Activated CD4-positive, alpha-beta memory T cell treated with anti-CD3 and anti-CD28 coated beads, Interleukin-2, amount 10 ng/mL, durations not matched to agents 7 days and 5 days (primary cell): ENCODE measurements at regions not wholly inside any gene's neighbourhood (a gene's known extent, or its start where the extent isn't known, plus 50 kb on each side); places are given as distances from the start of the nearest gene placed in this dataset.
"Not testable (repeated sequence)": the region's sequence is repeated elsewhere in the genome, so short reads cannot be mapped to it uniquely, and the experiment has no call there.

ENCODE experiments used
- CTCF ChIA-PET: fragments of 350-600 bp; sonication (Branson Sonifier 250); formaldehyde crosslinking; loops from one replicate; lab custom pipeline; 2021; ENCODE audit warnings: antibody characterized with exemption, inconsistent platforms; lab: Charles Lee
- POLR2A ChIA-PET: fragments of 350-600 bp; sonication (Branson Sonifier 250); formaldehyde crosslinking; loops from one replicate; lab custom pipeline; 2021; ENCODE audit warnings: antibody characterized with exemption; lab: Charles Lee
- DNase-seq: peaks from one replicate; pipeline ENCODE4 v3.0.0-alpha.2; 2020
- H3K27ac Mint-ChIP-seq: one replicate; pipeline ENCODE4 v1.8.0; 2021; ENCODE audit warnings: mild to moderate bottlenecking, mixed read lengths
- H3K27me3 Mint-ChIP-seq: one replicate; pipeline ENCODE4 v1.8.0; 2021; ENCODE audit warnings: mixed read lengths
- H3K36me3 Mint-ChIP-seq: one replicate; pipeline ENCODE4 v1.8.0; 2021; ENCODE audit warnings: low read depth, mixed read lengths
- H3K4me1 Mint-ChIP-seq: one replicate; pipeline ENCODE4 v1.8.0; 2021; ENCODE audit warnings: mixed read lengths
- H3K4me3 Mint-ChIP-seq: one replicate; pipeline ENCODE4 v1.8.0; 2021; ENCODE audit warnings: mild to moderate bottlenecking, mixed read lengths
- H3K9me3 Mint-ChIP-seq: one replicate; pipeline ENCODE4 v1.8.0; 2021; ENCODE audit warnings: mixed read lengths

GRCh38 chr21:15218476-15218875 is 153.7 kb upstream of the NRIP1 start:
- H3K9me3 Mint-ChIP-seq, H3K4me1 Mint-ChIP-seq, H3K36me3 Mint-ChIP-seq, POLR2A ChIA-PET, H3K27me3 Mint-ChIP-seq, H3K27ac Mint-ChIP-seq, DNase-seq, H3K4me3 Mint-ChIP-seq, CTCF ChIA-PET: not testable (repeated sequence)

- CTCF ChIA-PET, result no interaction called here
Observed at GRCh38 chr21:15219039-15219438, 154.2 kb upstream of the NRIP1 start.

DNA sequence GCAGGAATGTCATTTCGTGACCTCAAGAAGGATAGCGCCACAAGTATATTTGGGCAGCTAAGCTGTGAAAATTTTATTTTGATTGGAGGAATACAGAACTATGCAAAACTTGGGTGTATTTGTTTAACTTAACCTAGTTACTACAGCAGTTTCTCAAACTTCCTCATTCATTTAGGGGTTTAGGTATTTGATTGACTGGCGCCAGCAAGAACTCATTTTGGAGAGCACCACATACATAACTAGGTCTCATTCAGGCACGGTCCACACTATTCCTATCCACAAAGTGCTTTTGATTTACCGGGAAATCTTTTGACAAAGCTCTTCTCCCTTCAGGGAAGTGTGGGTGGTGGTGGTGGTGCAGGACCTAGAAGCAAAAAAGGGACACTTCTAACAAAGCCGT is 155.1 kb upstream of the NRIP1 start:
- POLR2A ChIA-PET, result no interaction called here
- Mint-ChIP-seq H3K36me3 (no peaks in the 10 kb centered on the region), H3K9me3 (no peaks in the 10 kb centered on the region), H3K4me1 (no peaks in the 10 kb centered on the region), H3K27me3 (no peaks in the 10 kb centered on the region), H3K4me3 (no peak overlapping the region), H3K27ac (no peak overlapping the region)
- CTCF ChIA-PET, result no interaction called here
- no peak for DNase-seq

More at GRCh38 chr21:15219039-15219438, 154.2 kb upstream of the NRIP1 start:
- no peaks in the 10 kb centered on the region for H3K27me3 Mint-ChIP-seq
- DNase-seq, result no peak
- H3K27ac Mint-ChIP-seq, result no peak overlapping the region
- no peaks in the 10 kb centered on the region for H3K4me1 Mint-ChIP-seq
- H3K36me3 Mint-ChIP-seq, result no peaks in the 10 kb centered on the region
- H3K4me3 Mint-ChIP-seq, result no peak overlapping the region
- no peaks in the 10 kb centered on the region for H3K9me3 Mint-ChIP-seq
- POLR2A ChIA-PET, result no interaction called here

GRCh38 chr21:15221799-15222386 is 157.1 kb upstream of the NRIP1 start:
- DNase-seq, result no peak
- no peaks in the 10 kb centered on the region for H3K9me3 Mint-ChIP-seq
- CTCF ChIA-PET, result interaction anchor here (1.0 kb wide), 1 partner anchor 8 kb away, joined by 3 read pairs; no protein-coding TSS in a partner anchor
- POLR2A ChIA-PET, result no interaction called here
- no peaks in the 10 kb centered on the region for H3K27me3 Mint-ChIP-seq
- H3K4me3 Mint-ChIP-seq, result no peak overlapping the region
- H3K36me3 Mint-ChIP-seq, result no peaks in the 10 kb centered on the region
- no peak overlapping the region for H3K27ac Mint-ChIP-seq
- H3K4me1 Mint-ChIP-seq, result no peaks in the 10 kb centered on the region

GRCh38 chr21:15222707-15223106 is 157.9 kb upstream of the NRIP1 start:
- Mint-ChIP-seq H3K36me3 (no peaks in the 10 kb centered on the region), H3K27me3 (no peaks in the 10 kb centered on the region), H3K4me1 (no peaks in the 10 kb centered on the region), H3K4me3 (no peak overlapping the region), H3K9me3 (no peaks in the 10 kb centered on the region), H3K27ac (no peak overlapping the region)
- ChIA-PET CTCF (interaction anchor here (1.0 kb wide), 1 partner anchor 9 kb away, joined by 3 read pairs; no protein-coding TSS in a partner anchor), POLR2A (no interaction called here)
- no peak for DNase-seq

GRCh38 chr21:15224346-15225086 is 159.7 kb upstream of the NRIP1 start:
- no peak overlapping the region for H3K27ac Mint-ChIP-seq
- H3K9me3 Mint-ChIP-seq, result no peaks in the 10 kb centered on the region
- DNase-seq, result no peak
- no peaks in the 10 kb centered on the region for H3K27me3 Mint-ChIP-seq
- CTCF ChIA-PET, result no interaction called here
- POLR2A ChIA-PET, result no interaction called here
- no peaks in the 10 kb centered on the region for H3K4me1 Mint-ChIP-seq
- no peak overlapping the region for H3K4me3 Mint-ChIP-seq
- no peaks in the 10 kb centered on the region for H3K36me3 Mint-ChIP-seq

GRCh38 chr21:15227919-15228318 is 163.1 kb upstream of the NRIP1 start:
- Mint-ChIP-seq H3K36me3 (no peaks in the 10 kb centered on the region), H3K4me3 (no peak overlapping the region), H3K27me3 (no peaks in the 10 kb centered on the region), H3K9me3 (no peaks in the 10 kb centered on the region), H3K4me1 (no peaks in the 10 kb centered on the region), H3K27ac (no peak overlapping the region)
- POLR2A ChIA-PET, result no interaction called here
- DNase-seq, result no peak
- CTCF ChIA-PET, result no interaction called here

DNA sequence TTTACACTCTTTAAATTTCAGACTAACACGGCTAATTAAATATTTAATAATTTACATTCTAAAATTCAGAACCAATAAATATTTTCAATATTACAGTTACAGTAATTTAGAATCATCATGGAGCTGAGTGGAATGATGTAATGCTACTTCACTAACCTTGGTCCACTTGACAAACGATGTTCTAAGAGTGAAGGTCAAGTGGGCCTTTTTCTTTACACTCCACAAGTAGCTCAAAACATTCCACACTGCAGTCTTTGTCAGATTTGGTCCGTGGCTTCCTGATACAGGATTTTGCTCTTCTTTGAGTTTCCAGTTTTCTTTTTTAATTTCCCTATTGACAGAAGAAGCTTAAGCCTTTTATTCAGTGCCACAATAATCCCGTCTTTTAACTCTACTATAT is 164.6 kb upstream of the NRIP1 start:
- Mint-ChIP-seq H3K4me3 (no peak overlapping the region), H3K27me3 (no peaks in the 10 kb centered on the region), H3K4me1 (no peaks in the 10 kb centered on the region), H3K9me3 (no peaks in the 10 kb centered on the region), H3K27ac (no peak overlapping the region), H3K36me3 (no peaks in the 10 kb centered on the region)
- DNase-seq, result no peak
- ChIA-PET POLR2A (no interaction called here), CTCF (no interaction called here)

DNA sequence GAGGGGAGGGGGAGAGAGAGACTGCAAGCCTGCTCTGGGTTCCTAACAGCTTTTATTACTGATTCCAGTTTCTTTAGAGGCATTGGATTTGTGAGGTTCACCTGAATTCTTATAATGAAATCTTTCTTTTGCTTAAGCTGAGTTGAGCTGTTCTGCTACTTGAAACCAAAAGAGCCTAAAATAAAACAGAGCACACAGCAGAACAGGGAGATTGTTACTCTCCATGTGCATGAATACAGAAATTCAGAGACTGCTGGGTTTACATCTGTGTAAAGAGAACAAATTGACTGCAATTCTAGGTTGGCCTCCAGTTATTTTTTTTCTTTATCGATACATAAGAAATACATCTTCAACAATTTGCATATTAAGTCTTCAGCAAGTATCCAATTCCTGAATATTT is 168.8 kb upstream of the NRIP1 start:
- Mint-ChIP-seq H3K4me3 (no peak overlapping the region), H3K9me3 (no peaks in the 10 kb centered on the region), H3K36me3 (no peaks in the 10 kb centered on the region), H3K27ac (no peak overlapping the region), H3K4me1 (no peaks in the 10 kb centered on the region), H3K27me3 (no peaks in the 10 kb centered on the region)
- POLR2A ChIA-PET, result no interaction called here
- DNase-seq, result no peak
- CTCF ChIA-PET, result no interaction called here

DNA sequence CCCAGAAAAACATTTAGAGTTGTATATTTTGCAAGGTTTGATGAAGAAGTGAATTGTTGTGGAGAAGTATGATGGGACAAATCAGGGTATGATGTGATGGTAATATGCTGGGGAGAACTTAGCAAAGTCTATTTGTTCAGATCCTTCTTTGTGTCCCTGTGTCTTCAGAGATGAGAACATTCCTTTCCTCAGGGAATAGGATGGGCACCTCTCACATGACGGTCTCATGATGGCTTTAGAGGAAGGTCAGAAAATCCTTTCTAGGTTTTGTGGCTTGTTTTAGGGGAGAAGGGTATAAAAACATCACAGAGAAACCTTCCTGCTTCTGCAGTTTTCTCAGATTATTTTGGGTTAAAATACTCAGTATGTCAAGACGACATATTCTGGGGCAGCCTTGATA is 171.3 kb upstream of the NRIP1 start:
- Mint-ChIP-seq H3K9me3 (no peaks in the 10 kb centered on the region), H3K27ac (no peak overlapping the region), H3K36me3 (no peaks in the 10 kb centered on the region), H3K27me3 (no peaks in the 10 kb centered on the region), H3K4me3 (no peak overlapping the region), H3K4me1 (no peaks in the 10 kb centered on the region)
- no peak for DNase-seq
- CTCF ChIA-PET, result no interaction called here
- POLR2A ChIA-PET, result no interaction called here

GRCh38 chr21:15240848-15241247 is 176.0 kb upstream of the NRIP1 start:
- H3K27me3 Mint-ChIP-seq, result no peaks in the 10 kb centered on the region
- H3K4me1 Mint-ChIP-seq, result no peaks in the 10 kb centered on the region
- CTCF ChIA-PET, result no interaction called here
- POLR2A ChIA-PET, result no interaction called here
- H3K36me3 Mint-ChIP-seq, result no peaks in the 10 kb centered on the region
- no peak overlapping the region for H3K4me3 Mint-ChIP-seq
- no peaks in the 10 kb centered on the region for H3K9me3 Mint-ChIP-seq
- H3K27ac Mint-ChIP-seq, result no peak overlapping the region
- DNase-seq, result no peak

DNA sequence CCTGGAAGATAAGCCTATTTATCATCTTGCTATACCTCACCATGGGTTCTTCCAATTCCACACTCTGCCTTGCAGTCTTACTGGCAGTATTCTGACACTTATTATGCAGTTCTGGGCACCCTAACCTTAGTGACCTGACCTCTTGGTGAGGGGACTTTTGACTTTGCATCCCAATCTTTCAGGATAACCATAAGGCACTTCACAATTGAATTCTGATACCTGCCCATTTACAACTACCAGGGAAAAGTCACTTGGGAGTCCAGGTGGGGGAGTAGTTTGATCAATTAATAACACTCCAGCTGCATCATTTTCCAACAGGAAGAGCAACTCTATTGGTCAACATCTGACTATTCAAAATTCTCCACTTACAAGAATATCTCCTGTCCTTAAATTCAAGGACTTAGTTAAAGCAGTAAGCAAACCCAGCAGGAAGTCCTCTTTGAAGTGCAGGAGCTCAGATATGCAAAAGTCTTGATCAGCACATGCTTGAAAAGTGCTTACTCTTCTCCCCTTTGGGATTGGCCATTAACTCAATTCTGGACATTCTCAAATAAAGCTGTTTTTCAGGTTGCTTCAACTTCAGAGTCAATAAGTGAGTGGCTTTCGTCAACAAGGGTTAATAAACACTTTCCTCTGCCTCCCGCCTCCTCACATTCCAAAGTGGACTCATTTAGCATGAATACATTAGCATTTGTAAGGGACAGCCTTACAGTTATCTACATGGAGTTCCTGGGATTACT is 177.4 kb upstream of the NRIP1 start:
- no peak overlapping the region for H3K27ac Mint-ChIP-seq
- no peaks in the 10 kb centered on the region for H3K9me3 Mint-ChIP-seq
- H3K27me3 Mint-ChIP-seq, result no peaks in the 10 kb centered on the region
- no peaks in the 10 kb centered on the region for H3K4me1 Mint-ChIP-seq
- no peaks in the 10 kb centered on the region for H3K36me3 Mint-ChIP-seq
- no peak for DNase-seq
- ChIA-PET POLR2A (no interaction called here), CTCF (no interaction called here)
- H3K4me3 Mint-ChIP-seq, result no peak overlapping the region

DNA sequence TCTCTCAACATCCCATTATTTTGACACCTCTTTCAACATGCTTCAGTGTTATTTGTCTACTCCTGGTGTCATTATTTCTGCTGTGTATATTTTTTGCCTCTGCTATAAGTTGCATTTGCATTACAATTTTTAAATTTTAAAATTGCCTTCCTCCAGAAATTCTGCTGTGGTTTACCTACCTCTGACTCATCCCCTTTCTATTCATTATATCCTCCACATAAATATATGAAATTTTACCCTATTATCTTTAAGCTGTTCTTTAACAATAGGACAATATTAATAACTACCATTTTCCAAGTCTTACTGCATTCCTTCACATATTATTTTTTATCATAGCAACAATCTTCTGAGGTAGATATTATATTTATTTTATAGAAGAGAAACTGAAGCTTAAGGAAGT is 178.1 kb upstream of the NRIP1 start:
- ChIA-PET CTCF (no interaction called here), POLR2A (no interaction called here)
- DNase-seq, result no peak
- Mint-ChIP-seq H3K4me1 (no peaks in the 10 kb centered on the region), H3K27me3 (no peaks in the 10 kb centered on the region), H3K36me3 (no peaks in the 10 kb centered on the region), H3K27ac (no peak overlapping the region), H3K9me3 (no peaks in the 10 kb centered on the region), H3K4me3 (no peak overlapping the region)
